ENCODE measurements at regions not wholly inside any gene's neighbourhood (a gene's known extent, or its start where the extent isn't known, plus 50 kb on each side); places are given as distances from the start of the nearest gene placed in this dataset.

- DNase-seq = no peak
These were observed 157.4 kb downstream of the CAAP1 start for GRCh38 chr9:26735160-26735559.

GRCh38 chr9:26729187-26729586, 163.4 kb downstream of the CAAP1 start:
- no peak for DNase-seq

- no peak for DNase-seq
These were observed 165.1 kb downstream of the CAAP1 start for GRCh38 chr9:26727471-26727870.

- DNase-seq = no peak
These were observed 167.0 kb downstream of the CAAP1 start for GRCh38 chr9:26725573-26725972.

GRCh38 chr9:26723486-26723885, 169.1 kb downstream of the CAAP1 start:
- DNase-seq = peak; percentile 36

GRCh38 chr9:26722755-26723154, 169.8 kb downstream of the CAAP1 start:
- no peak for DNase-seq

- no peak for DNase-seq
These were observed 182.6 kb downstream of the CAAP1 start for GRCh38 chr9:26710008-26710407.

GRCh38 chr9:26706223-26706622, 186.4 kb downstream of the CAAP1 start:
- DNase-seq = no peak

- DNase-seq = no peak
These were observed 197.3 kb downstream of the CAAP1 start for GRCh38 chr9:26695298-26695622.

- DNase-seq = no peak
These were observed 198.0 kb downstream of the CAAP1 start for GRCh38 chr9:26694381-26695297.

GRCh38 chr9:26689041-26689440, 203.6 kb downstream of the CAAP1 start:
- DNase-seq = no peak

- no peak for DNase-seq
These were observed 205.2 kb downstream of the CAAP1 start for GRCh38 chr9:26687421-26687820.

GRCh38 chr9:26685818-26686217, 206.8 kb downstream of the CAAP1 start:
- DNase-seq = no peak

GRCh38 chr9:26684029-26684428, 208.6 kb downstream of the CAAP1 start:
- no peak for DNase-seq

GRCh38 chr9:26682796-26683496, 209.7 kb downstream of the CAAP1 start:
- no peak for DNase-seq

GRCh38 chr9:26682041-26682440, 210.6 kb downstream of the CAAP1 start:
- no peak for DNase-seq

GRCh38 chr9:26677965-26678706, 214.5 kb downstream of the CAAP1 start:
- no peak for DNase-seq

- DNase-seq = no peak
These were observed 217.6 kb downstream of the CAAP1 start for GRCh38 chr9:26675035-26675434.

GRCh38 chr9:26673261-26673660, 219.3 kb downstream of the CAAP1 start:
- DNase-seq = no peak

- no peak for DNase-seq
These were observed 222.6 kb downstream of the CAAP1 start for GRCh38 chr9:26669701-26670670.

GRCh38 chr9:26667882-26668281, 224.7 kb downstream of the CAAP1 start:
- no peak for DNase-seq

GRCh38 chr9:26665666-26666065, 226.9 kb downstream of the CAAP1 start:
- no peak for DNase-seq
